ENCODE measurements at regions not wholly inside any gene's neighbourhood (a gene's known extent, or its start where the extent isn't known, plus 50 kb on each side); places are given as distances from the start of the nearest gene placed in this dataset.

GRCh38 chr2:13240061-13240460 is 523.3 kb downstream of the TRIB2 start:
- DNase-seq = no peak
- intact Hi-C loops (cut with DNase I; ENCODE audit: low total_unique reads) = no loop called here
- H3K36me3 ChIP-seq = no peaks in the 10 kb centered on the region
- H3K27ac ChIP-seq = no peak overlapping the region
- no peaks in the 10 kb centered on the region for H3K9me3 ChIP-seq
- in situ Hi-C loops (cut with MboI; ENCODE audit: low pct_ligation_motif_present in 1 of 4, low pct_unique_long_range_greater_than_20kb in 1 of 4, low sequenced_read_pairs in 3 of 4) = no loop called here
- TF ChIP-seq, protein P1, sequence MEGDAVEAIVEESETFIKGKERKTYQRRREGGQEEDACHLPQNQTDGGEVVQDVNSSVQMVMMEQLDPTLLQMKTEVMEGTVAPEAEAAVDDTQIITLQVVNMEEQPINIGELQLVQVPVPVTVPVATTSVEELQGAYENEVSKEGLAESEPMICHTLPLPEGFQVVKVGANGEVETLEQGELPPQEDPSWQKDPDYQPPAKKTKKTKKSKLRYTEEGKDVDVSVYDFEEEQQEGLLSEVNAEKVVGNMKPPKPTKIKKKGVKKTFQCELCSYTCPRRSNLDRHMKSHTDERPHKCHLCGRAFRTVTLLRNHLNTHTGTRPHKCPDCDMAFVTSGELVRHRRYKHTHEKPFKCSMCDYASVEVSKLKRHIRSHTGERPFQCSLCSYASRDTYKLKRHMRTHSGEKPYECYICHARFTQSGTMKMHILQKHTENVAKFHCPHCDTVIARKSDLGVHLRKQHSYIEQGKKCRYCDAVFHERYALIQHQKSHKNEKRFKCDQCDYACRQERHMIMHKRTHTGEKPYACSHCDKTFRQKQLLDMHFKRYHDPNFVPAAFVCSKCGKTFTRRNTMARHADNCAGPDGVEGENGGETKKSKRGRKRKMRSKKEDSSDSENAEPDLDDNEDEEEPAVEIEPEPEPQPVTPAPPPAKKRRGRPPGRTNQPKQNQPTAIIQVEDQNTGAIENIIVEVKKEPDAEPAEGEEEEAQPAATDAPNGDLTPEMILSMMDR (IDR thresholded peaks at IDR 0.05) = no peak
- TF ChIP-seq POLR2A (IDR thresholded peaks at IDR 0.05) = no peak
- no peak for TF ChIP-seq EP300 (IDR thresholded peaks at IDR 0.05; ENCODE audit: low read depth)
- TF ChIP-seq POLR2AphosphoS5 (IDR thresholded peaks at IDR 0.05) = no peak
- no peaks in the 10 kb centered on the region for H3K4me1 ChIP-seq
- no peak overlapping the region for H3K4me3 ChIP-seq
- no peaks in the 10 kb centered on the region for H3K27me3 ChIP-seq

DNA sequence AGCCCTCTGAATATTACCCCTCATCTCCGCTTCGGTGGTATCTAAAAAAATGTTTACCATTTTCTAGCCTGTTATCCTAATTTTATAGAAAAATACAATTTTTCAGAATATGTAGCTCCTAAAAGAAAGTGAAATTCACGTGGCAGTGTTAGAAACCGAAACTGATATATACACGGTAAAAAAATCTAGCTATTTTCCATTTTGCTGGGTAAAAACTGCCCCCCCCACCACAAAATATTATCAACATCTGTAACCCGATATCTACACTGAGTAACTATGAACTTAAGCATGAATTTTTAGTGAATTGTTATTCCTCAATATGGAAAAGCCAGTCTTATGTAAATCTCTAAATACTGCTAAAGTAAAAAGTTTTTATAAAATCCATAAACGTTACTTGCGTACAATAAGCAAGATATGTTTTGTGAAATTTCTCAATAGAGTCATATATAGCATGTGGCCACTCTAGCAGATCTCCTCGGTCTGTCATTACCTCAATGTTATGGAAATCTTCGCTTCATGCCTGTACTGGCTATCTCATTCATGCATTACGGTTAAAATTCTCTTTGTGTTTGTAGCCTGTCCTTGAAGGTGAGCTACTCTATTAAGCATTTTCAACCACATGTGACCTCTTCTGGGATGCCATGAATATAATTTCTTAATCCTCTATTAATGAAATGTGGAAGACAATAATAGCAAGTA is 524.2 kb downstream of the TRIB2 start:
- 74 to 78% methylated on average over 11 of the region's 11 CpGs for WGBS, 2 donors (ENCODE audit: low coverage in 1 of 2)
- Histone ChIP-seq H3K36me3 (no peaks in the 10 kb centered on the region), H3K27ac (no peak overlapping the region), H3K4me1 (no peaks in the 10 kb centered on the region), H3K9me3 (no peaks in the 10 kb centered on the region), H3K4me3 (no peak overlapping the region), H3K27me3 (no peaks in the 10 kb centered on the region)
- intact Hi-C loops (cut with DNase I; ENCODE audit: low total_unique reads) = no loop called here
- DNase-seq = no peak
- TF ChIP-seq POLR2AphosphoS5 (IDR thresholded peaks at IDR 0.05) (no peak), EP300 (IDR thresholded peaks at IDR 0.05; ENCODE audit: low read depth) (no peak), POLR2A (IDR thresholded peaks at IDR 0.05) (no peak)
- TF ChIP-seq, protein P1 (IDR thresholded peaks at IDR 0.05) = no peak
- in situ Hi-C loops (cut with MboI; ENCODE audit: low pct_ligation_motif_present in 1 of 4, low pct_unique_long_range_greater_than_20kb in 1 of 4, low sequenced_read_pairs in 3 of 4) = no loop called here

- intact Hi-C loops (cut with DNase I; ENCODE audit: low total_unique reads) = no loop called here
- Histone ChIP-seq H3K27me3 (no peaks in the 10 kb centered on the region), H3K4me1 (no peaks in the 10 kb centered on the region), H3K4me3 (no peak overlapping the region), H3K9me3 (no peaks in the 10 kb centered on the region), H3K27ac (no peak overlapping the region), H3K36me3 (no peaks in the 10 kb centered on the region)
- 62 to 65% methylated on average over 4 of the region's 4 CpGs for WGBS, 2 donors (ENCODE audit: low coverage in 1 of 2)
- in situ Hi-C loops (cut with MboI; ENCODE audit: low pct_ligation_motif_present in 1 of 4, low pct_unique_long_range_greater_than_20kb in 1 of 4, low sequenced_read_pairs in 3 of 4) = no loop called here
- TF ChIP-seq EP300 (IDR thresholded peaks at IDR 0.05; ENCODE audit: low read depth) (no peak), POLR2AphosphoS5 (IDR thresholded peaks at IDR 0.05) (no peak), POLR2A (IDR thresholded peaks at IDR 0.05) (no peak)
- TF ChIP-seq, protein P1 (IDR thresholded peaks at IDR 0.05) = no peak
- DNase-seq = no peak
Observed at GRCh38 chr2:13252615-13253014, 535.9 kb downstream of the TRIB2 start.

- H3K4me1 ChIP-seq = no peaks in the 10 kb centered on the region
- no peak overlapping the region for H3K4me3 ChIP-seq
- no peaks in the 10 kb centered on the region for H3K36me3 ChIP-seq
- no peaks in the 10 kb centered on the region for H3K27me3 ChIP-seq
- H3K27ac ChIP-seq = no peak overlapping the region
- TF ChIP-seq, protein P1 (IDR thresholded peaks at IDR 0.05) = no peak
- TF ChIP-seq EP300 (IDR thresholded peaks at IDR 0.05; ENCODE audit: low read depth) (no peak), POLR2AphosphoS5 (IDR thresholded peaks at IDR 0.05) (no peak), POLR2A (IDR thresholded peaks at IDR 0.05) (no peak)
- WGBS, 2 donors (ENCODE audit: low coverage in 1 of 2) = 67 to 79% methylated on average over 1 of the region's 1 CpG
- intact Hi-C loops (cut with DNase I; ENCODE audit: low total_unique reads) = no loop called here
- in situ Hi-C loops (cut with MboI; ENCODE audit: low pct_ligation_motif_present in 1 of 4, low pct_unique_long_range_greater_than_20kb in 1 of 4, low sequenced_read_pairs in 3 of 4) = no loop called here
- no peak for DNase-seq
- no peaks in the 10 kb centered on the region for H3K9me3 ChIP-seq
Observed at GRCh38 chr2:13255485-13255884, 538.7 kb downstream of the TRIB2 start.
